T-cell (primary cell): ENCODE measurements at regions not wholly inside any gene's neighbourhood (a gene's known extent, or its start where the extent isn't known, plus 50 kb on each side); places are given as distances from the start of the nearest gene placed in this dataset.
"Not testable (repeated sequence)": the region's sequence is repeated elsewhere in the genome, so short reads cannot be mapped to it uniquely, and the experiment has no call there.

Source experiments
- ATAC-seq, 4 experiments: fragments of 200-7000 bp in 3 of 4; fragments of 150-1000 bp in 1 of 4; cut with Tn5 transposase; replicated peaks in 1 of 4; 1 replicate in 3 of 4; 2 replicates in 1 of 4; pipeline ENCODE4 v1.10.0; 2021; ENCODE audit warnings: moderate library complexity in 3 of 4, mild to moderate bottlenecking in 2 of 4, moderate number of reproducible peaks in 1 of 4
- CTCF ChIA-PET, 2 donors: fragments of 300-600 bp; sonication (Branson Sonifier 250); formaldehyde crosslinking; loops; one replicate each; lab custom pipeline; 2022; ENCODE audit warnings: antibody characterized with exemption in 2 of 2; lab: Charles Lee
- POLR2A ChIA-PET, 2 donors: fragments of 300-600 bp; sonication (Branson Sonifier 250); formaldehyde crosslinking; loops; one replicate each; lab custom pipeline; 2022; ENCODE audit warnings: antibody characterized with exemption in 2 of 2; lab: Charles Lee
- DNase-seq, 35 experiments: peaks; one replicate each; pipeline versions ENCODE4 v3.0.0 to v3.0.0-alpha.2; 2013 to 2023
- H3K27ac ChIP-seq: one replicate; pipeline ENCODE4 v1.5.1; 2013; ENCODE audit warnings: low read length
- H3K27me3 ChIP-seq, 2 experiments: replicated peaks in 1 of 2; 1 replicate in 1 of 2; 2 replicates in 1 of 2; pipeline versions ENCODE4 v1.6.1 to v1.7.0; 2013; ENCODE audit warnings: low read length in 1 of 2, mixed read lengths in 1 of 2; ENCODE audit not compliant: control insufficient read depth in 2 of 2, insufficient read depth in 2 of 2; ENCODE audit errors: extremely low read depth in 1 of 2
- H3K36me3 ChIP-seq, 2 donors: 1 replicate in 1 of 2; 2 replicates in 1 of 2; pipeline versions ENCODE4 v1.6.1 to v1.7.0; 2013; ENCODE audit warnings: low read length in 1 of 2; ENCODE audit not compliant: control insufficient read depth in 2 of 2, insufficient read depth in 1 of 2; ENCODE audit errors: extremely low read depth in 1 of 2
- H3K4me1 ChIP-seq, 2 experiments: 1 replicate in 1 of 2; 2 replicates in 1 of 2; pipeline versions ENCODE4 v1.6.1 to v1.7.0; 2013; ENCODE audit warnings: low read length in 2 of 2, mixed read lengths in 1 of 2; ENCODE audit not compliant: insufficient read depth in 2 of 2, control insufficient read depth in 1 of 2; ENCODE audit errors: extremely low read depth in 1 of 2
- H3K4me3 ChIP-seq, 2 donors: 1 replicate in 1 of 2; 2 replicates in 1 of 2; pipeline versions ENCODE4 v1.5.1 to v1.7.0; 2013; ENCODE audit warnings: mild to moderate bottlenecking in 2 of 2, low read length in 1 of 2, moderate library complexity in 1 of 2; ENCODE audit not compliant: control insufficient read depth in 1 of 2; ENCODE audit errors: extremely low read depth in 1 of 2
- H3K9me3 ChIP-seq: 2 replicates; pipeline ENCODE4 v1.7.0; 2013
- H3K27ac Mint-ChIP-seq, 2 donors: one replicate each; pipeline ENCODE4 v1.8.0; 2020 to 2021; ENCODE audit warnings: mild to moderate bottlenecking in 2 of 2, mixed read lengths in 2 of 2
- H3K27me3 Mint-ChIP-seq, 2 donors: one replicate each; pipeline ENCODE4 v1.8.0; 2021 to 2022; ENCODE audit warnings: mixed read lengths in 2 of 2
- H3K36me3 Mint-ChIP-seq: one replicate; pipeline ENCODE4 v1.8.0; 2021; ENCODE audit warnings: mixed read lengths
- H3K4me1 Mint-ChIP-seq, 3 donors: one replicate each; pipeline ENCODE4 v1.8.0; 2020 to 2022; ENCODE audit warnings: mixed read lengths in 3 of 3, mild to moderate bottlenecking in 1 of 3
- H3K4me3 Mint-ChIP-seq, 3 donors: one replicate each; pipeline ENCODE4 v1.8.0; 2020 to 2022; ENCODE audit warnings: mild to moderate bottlenecking in 3 of 3, mixed read lengths in 3 of 3, moderate library complexity in 3 of 3
- H3K9me3 Mint-ChIP-seq, 3 donors: one replicate each; pipeline ENCODE4 v1.8.0; 2020 to 2022; ENCODE audit warnings: mixed read lengths in 3 of 3
- WGBS: methylation state at CpG from one replicate; pipeline ENCODE4 v1.1.5; 2013; ENCODE audit warnings: missing lambda C conversion rate; ENCODE audit not compliant: insufficient coverage; 5-methylcytosine and 5-hydroxymethylcytosine counted together

- Histone ChIP-seq H3K27me3 (no peaks in the 10 kb centered on the region), H3K4me3 (peak overlapping the region in 1 of 2 donors; percentile 50), H3K4me1 (peaks cover 0 to 15% of the 10 kb centered on the region in 2 experiments), H3K27ac (peak overlapping the region; percentile 72), H3K36me3 (no peaks in the 10 kb centered on the region), H3K9me3 (no peaks in the 10 kb centered on the region)
- ChIA-PET CTCF (no interaction called here), POLR2A (no interaction called here)
- ATAC-seq (peak in 1 of 4 experiments; percentile 43), DNase-seq (peak in 1 of 35 experiments; percentile 42)
- peaks cover 0 to 6% (median 0%) of the 10 kb centered on the region in 3 donors for H3K9me3 Mint-ChIP-seq
- no peaks in the 10 kb centered on the region for H3K27me3 Mint-ChIP-seq
- peak overlapping the region; percentile 64 to 73 (median 66) for H3K4me3 Mint-ChIP-seq
- H3K36me3 Mint-ChIP-seq: peaks cover 9% of the 10 kb centered on the region
- H3K27ac Mint-ChIP-seq: peak overlapping the region; percentile 39 to 52
- peaks cover 9 to 25% (median 19%) of the 10 kb centered on the region in 3 donors for H3K4me1 Mint-ChIP-seq
- WGBS: 42% methylated on average over 5 of the region's 12 CpGs
Observed at GRCh38 chr12:14216405-14217294, 148.8 kb upstream of the ATF7IP start.

GRCh38 chr12:14219156-14219555 lies 146.3 kb upstream of the ATF7IP start:
- POLR2A ChIA-PET: no interaction called here
- DNase-seq (no peak), ATAC-seq (no peak)

GRCh38 chr12:14219670-14220069 lies 145.8 kb upstream of the ATF7IP start:
- H3K4me3 Mint-ChIP-seq, H3K36me3 ChIP-seq, H3K9me3 ChIP-seq, DNase-seq, CTCF ChIA-PET, POLR2A ChIA-PET, H3K9me3 Mint-ChIP-seq, H3K4me3 ChIP-seq, H3K36me3 Mint-ChIP-seq, H3K27ac Mint-ChIP-seq, ATAC-seq, H3K27me3 Mint-ChIP-seq, H3K27ac ChIP-seq, H3K27me3 ChIP-seq: not testable (repeated sequence)
- H3K4me1 Mint-ChIP-seq: peaks cover 9 to 25% (median 19%) of the 10 kb centered on the region in 3 donors
- peaks cover 0 to 15% of the 10 kb centered on the region in 2 experiments for H3K4me1 ChIP-seq
- WGBS: no CpG with 5 or more reads among the region's 2 CpGs

More at GRCh38 chr12:14219156-14219555, 146.3 kb upstream of the ATF7IP start:
- CTCF ChIA-PET: no interaction called here
- no peak overlapping the region for H3K27ac Mint-ChIP-seq
- H3K27ac ChIP-seq: no peak overlapping the region
- no peak overlapping the region for H3K4me3 ChIP-seq
- no peaks in the 10 kb centered on the region for H3K27me3 Mint-ChIP-seq
- H3K4me1 ChIP-seq: peaks cover 0 to 15% of the 10 kb centered on the region in 2 experiments
- no peaks in the 10 kb centered on the region for H3K9me3 ChIP-seq
- peaks cover 9% of the 10 kb centered on the region for H3K36me3 Mint-ChIP-seq
- peaks cover 9 to 25% (median 19%) of the 10 kb centered on the region in 3 donors for H3K4me1 Mint-ChIP-seq
- no peak overlapping the region for H3K4me3 Mint-ChIP-seq
- WGBS: 96% methylated on average over 5 of the region's 5 CpGs
- H3K36me3 ChIP-seq: no peaks in the 10 kb centered on the region
- H3K27me3 ChIP-seq: no peaks in the 10 kb centered on the region
- peaks cover 0 to 6% (median 0%) of the 10 kb centered on the region in 3 donors for H3K9me3 Mint-ChIP-seq

GRCh38 chr12:14225064-14225463 lies 140.4 kb upstream of the ATF7IP start:
- ATAC-seq: no peak
- H3K9me3 ChIP-seq: peaks cover under 1% of the 10 kb centered on the region
- POLR2A ChIA-PET: interaction anchor here (0.6 to 0.7 kb wide), 3 partner anchors 8 to 486 kb away, joined by 3 to 5 read pairs (median 4); no protein-coding TSS in a partner anchor
- Mint-ChIP-seq H3K4me3 (no peak overlapping the region), H3K27me3 (peaks cover 0 to 6% of the 10 kb centered on the region in 2 donors), H3K36me3 (peaks cover 9% of the 10 kb centered on the region), H3K27ac (no peak overlapping the region), H3K4me1 (peaks cover 0 to 9% (median 8%) of the 10 kb centered on the region in 3 donors), H3K9me3 (peaks cover 3 to 9% (median 5%) of the 10 kb centered on the region in 3 donors)
- H3K27ac ChIP-seq: no peak overlapping the region
- DNase-seq: no peak
- peaks cover 0 to 2% of the 10 kb centered on the region in 2 experiments for H3K4me1 ChIP-seq
- 100% methylated on average over 1 of the region's 4 CpGs for WGBS
- H3K4me3 ChIP-seq: no peak overlapping the region
- H3K36me3 ChIP-seq: no peaks in the 10 kb centered on the region
- CTCF ChIA-PET: interaction anchor here in 1 of 2 donors (0.7 kb wide), 1 partner anchor 191 kb away, joined by 3 read pairs; no protein-coding TSS in a partner anchor
- no peaks in the 10 kb centered on the region for H3K27me3 ChIP-seq

GRCh38 chr12:14235176-14235575 lies 130.3 kb upstream of the ATF7IP start:
- H3K36me3 ChIP-seq, H3K36me3 Mint-ChIP-seq, CTCF ChIA-PET, H3K27ac Mint-ChIP-seq, H3K9me3 ChIP-seq, ATAC-seq, H3K4me3 ChIP-seq, H3K27me3 Mint-ChIP-seq, H3K4me3 Mint-ChIP-seq, DNase-seq, POLR2A ChIA-PET, H3K27ac ChIP-seq, H3K27me3 ChIP-seq: not testable (repeated sequence)
- WGBS: 75% methylated on average over 3 of the region's 3 CpGs
- peaks cover 4 to 12% of the 10 kb centered on the region in 2 experiments for H3K4me1 ChIP-seq
- H3K9me3 Mint-ChIP-seq: peaks cover 9 to 20% (median 15%) of the 10 kb centered on the region in 3 donors
- H3K4me1 Mint-ChIP-seq: peaks cover 14 to 17% (median 14%) of the 10 kb centered on the region in 3 donors

GRCh38 chr12:14236641-14237040 lies 128.8 kb upstream of the ATF7IP start:
- H3K4me3 ChIP-seq, H3K27ac ChIP-seq, H3K36me3 ChIP-seq, H3K36me3 Mint-ChIP-seq, H3K27me3 Mint-ChIP-seq, H3K9me3 ChIP-seq, H3K27me3 ChIP-seq, H3K9me3 Mint-ChIP-seq, H3K4me3 Mint-ChIP-seq, ATAC-seq, POLR2A ChIA-PET, H3K27ac Mint-ChIP-seq, DNase-seq: not testable (repeated sequence)
- peaks cover 17 to 24% (median 22%) of the 10 kb centered on the region in 3 donors for H3K4me1 Mint-ChIP-seq
- CTCF ChIA-PET: interaction anchor here (0.6 to 6.1 kb wide), 4 partner anchors 14 to 218 kb away, joined by 3 to 114 read pairs (median 22); partner anchors contain the start of gene ATF7IP (in 1 of the 2)
- no CpG with 5 or more reads among the region's 3 CpGs for WGBS
- peaks cover 6 to 16% of the 10 kb centered on the region in 2 experiments for H3K4me1 ChIP-seq
